DOHH2 (cell line): ENCODE measurements at regions not wholly inside any gene's neighbourhood (a gene's known extent, or its start where the extent isn't known, plus 50 kb on each side); places are given as distances from the start of the nearest gene placed in this dataset.

Experiments used
- H3F3A ChIP-seq: fragments of 200-600 bp; sonication (generic), shearing (Covaris generic); 2 replicates; pipeline ENCODE4 v1.6.0; 2016; ENCODE audit warnings: antibody characterized with exemption, mild to moderate bottlenecking; ENCODE audit not compliant: control insufficient read depth, insufficient read depth
- H3K27ac ChIP-seq: fragments of 200-600 bp; sonication (generic); 2 replicates; pipeline ENCODE4 v1.5.1; 2014; ENCODE audit warnings: low read depth, mild to moderate bottlenecking, low read length, moderate library complexity
- H3K27me3 ChIP-seq: fragments of 200-600 bp; sonication (generic); 2 replicates; pipeline ENCODE4 v1.6.1; 2014; ENCODE audit warnings: mild to moderate bottlenecking, low read length, mixed read lengths; ENCODE audit not compliant: control insufficient read depth
- H3K36me3 ChIP-seq: fragments of 200-600 bp; sonication (generic); 2 replicates; pipeline ENCODE4 v1.6.1; 2014; ENCODE audit warnings: mild to moderate bottlenecking, low read length, moderate library complexity, mixed read lengths; ENCODE audit not compliant: control insufficient read depth
- H3K4me1 ChIP-seq: fragments of 200-600 bp; sonication (generic); 2 replicates; pipeline ENCODE4 v1.6.1; 2014; ENCODE audit warnings: mild to moderate bottlenecking, low read length, mixed read lengths; ENCODE audit not compliant: control insufficient read depth
- H3K4me2 ChIP-seq: fragments of 200-600 bp; sonication (generic); 2 replicates; pipeline ENCODE4 v1.6.0; 2014; ENCODE audit warnings: mild to moderate bottlenecking, low read length, moderate library complexity
- H3K4me3 ChIP-seq: fragments of 200-600 bp; sonication (generic); 2 replicates; pipeline ENCODE4 v1.5.1; 2014; ENCODE audit warnings: mild to moderate bottlenecking, low read length, mixed read lengths
- H3K79me2 ChIP-seq: fragments of 200-600 bp; sonication (generic); 2 replicates; pipeline ENCODE4 v1.6.1; 2014; ENCODE audit warnings: mild to moderate bottlenecking, low read length, mixed read lengths; ENCODE audit not compliant: control insufficient read depth
- H3K9me2 ChIP-seq: fragments of 200-600 bp; sonication (generic); replicated peaks from 2 replicates; pipeline ENCODE4 v1.6.1; 2014; ENCODE audit warnings: mild to moderate bottlenecking, low read length, mixed read lengths; ENCODE audit not compliant: control insufficient read depth
- H3K9me3 ChIP-seq: fragments of 200-600 bp; sonication (generic); 2 replicates; pipeline ENCODE4 v1.6.1; 2014; ENCODE audit warnings: antibody characterized with exemption, low read length, mixed read lengths; ENCODE audit not compliant: control insufficient read depth, insufficient read depth
- H4K20me1 ChIP-seq: fragments of 200-600 bp; sonication (generic); 2 replicates; pipeline ENCODE4 v1.6.0; 2014; ENCODE audit warnings: low read depth, mild to moderate bottlenecking, antibody characterized with exemption, low read length, moderate library complexity; ENCODE audit not compliant: control insufficient read depth, insufficient read depth
- CTCF ChIP-seq: fragments of 200-600 bp; sonication (generic); IDR thresholded peaks from one replicate; pipeline ENCODE4 v1.5.1; 2014; ENCODE audit warnings: antibody characterized with exemption, mild to moderate bottlenecking, low read depth, low read length; ENCODE audit not compliant: poor library complexity, severe bottlenecking
- EZH2phosphoT487 ChIP-seq: fragments of 200-600 bp; sonication (generic); IDR thresholded peaks from 2 replicates; pipeline ENCODE4 v1.6.1; 2017; ENCODE audit warnings: borderline replicate concordance, mild to moderate bottlenecking, antibody characterized with exemption, low read length, moderate library complexity, mixed read lengths

GRCh38 chr2:242038166-242038927, 168.8 kb downstream of the RTP5 start:
- H3K4me2 ChIP-seq, result no peak overlapping the region

DNA sequence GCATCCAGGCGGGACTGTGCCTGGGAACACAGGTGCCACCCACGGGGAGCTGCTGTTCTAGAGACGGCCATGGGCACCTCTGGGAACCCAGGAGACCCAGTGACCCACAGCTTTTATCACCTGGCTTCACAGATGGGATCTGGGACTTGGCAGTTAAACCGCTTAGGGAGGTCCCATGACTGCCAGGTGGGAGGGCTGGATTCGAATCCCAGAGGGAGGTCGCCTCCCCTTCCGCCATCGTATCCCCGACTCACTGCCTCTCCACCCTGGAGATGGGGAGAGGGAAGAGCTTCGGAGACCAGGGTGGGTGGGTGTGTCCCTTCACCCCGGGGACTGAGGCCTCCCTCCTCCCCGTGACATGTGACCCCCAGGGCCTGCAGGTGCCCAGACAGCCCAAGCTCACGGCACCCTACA, 169.4 kb downstream of the RTP5 start:
- H3F3A ChIP-seq, result no peaks in the 10 kb centered on the region
- no peaks in the 10 kb centered on the region for H3K4me1 ChIP-seq
- H3K27ac ChIP-seq, result no peak overlapping the region
- no peaks in the 10 kb centered on the region for H3K27me3 ChIP-seq
- H4K20me1 ChIP-seq, result no peaks in the 10 kb centered on the region
- no peak overlapping the region for H3K4me3 ChIP-seq
- no peak for TF ChIP-seq EZH2phosphoT487
- no peak for TF ChIP-seq CTCF
- H3K36me3 ChIP-seq, result no peaks in the 10 kb centered on the region
- H3K9me3 ChIP-seq, result no peaks in the 10 kb centered on the region
- H3K79me2 ChIP-seq, result no peaks in the 10 kb centered on the region
- H3K4me2 ChIP-seq, result no peak overlapping the region
- no peaks in the 10 kb centered on the region for H3K9me2 ChIP-seq

More at GRCh38 chr2:242038166-242038927, 168.8 kb downstream of the RTP5 start:
- H3K4me1 ChIP-seq, result no peaks in the 10 kb centered on the region
- no peak overlapping the region for H3K27ac ChIP-seq
- H3K36me3 ChIP-seq, result no peaks in the 10 kb centered on the region
- H3K79me2 ChIP-seq, result no peaks in the 10 kb centered on the region
- no peaks in the 10 kb centered on the region for H3K9me3 ChIP-seq
- TF ChIP-seq CTCF (no peak), EZH2phosphoT487 (no peak)
- H3F3A ChIP-seq, result no peaks in the 10 kb centered on the region
- no peak overlapping the region for H3K4me3 ChIP-seq
- H4K20me1 ChIP-seq, result no peaks in the 10 kb centered on the region
- no peaks in the 10 kb centered on the region for H3K9me2 ChIP-seq
- no peaks in the 10 kb centered on the region for H3K27me3 ChIP-seq

DNA sequence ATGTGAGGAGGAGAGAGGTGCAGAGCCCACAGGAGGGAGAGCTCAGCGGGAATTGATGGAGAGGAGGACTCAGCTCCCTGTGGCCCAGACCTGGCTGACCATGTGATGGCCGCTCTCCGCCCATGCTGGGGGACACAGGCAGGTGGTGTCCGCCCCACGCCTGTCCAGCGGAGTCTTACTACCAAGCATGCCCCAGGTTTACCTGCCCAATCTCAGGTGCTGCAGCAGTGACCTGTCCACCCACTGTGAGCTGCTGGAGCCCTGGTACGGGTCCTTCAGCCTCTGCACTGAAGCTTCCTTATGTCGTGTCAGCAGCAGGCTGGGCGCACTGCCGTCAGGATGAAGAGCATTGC, 170.8 kb downstream of the RTP5 start:
- no peak overlapping the region for H3K4me2 ChIP-seq
- H3K4me3 ChIP-seq, result no peak overlapping the region
- no peaks in the 10 kb centered on the region for H3K79me2 ChIP-seq
- H3K9me2 ChIP-seq, result no peaks in the 10 kb centered on the region
- H3K36me3 ChIP-seq, result no peaks in the 10 kb centered on the region
- no peaks in the 10 kb centered on the region for H3K27me3 ChIP-seq
- H3K27ac ChIP-seq, result no peak overlapping the region
- no peak for TF ChIP-seq EZH2phosphoT487
- no peak for TF ChIP-seq CTCF
- peaks cover 4% of the 10 kb centered on the region; the same call in 1 of the 2 replicates for H3K9me3 ChIP-seq
- no peaks in the 10 kb centered on the region for H3F3A ChIP-seq
- no peaks in the 10 kb centered on the region for H3K4me1 ChIP-seq
- no peaks in the 10 kb centered on the region for H4K20me1 ChIP-seq
